ENCODE measurements at regions not wholly inside any gene's neighbourhood (a gene's known extent, or its start where the extent isn't known, plus 50 kb on each side); places are given as distances from the start of the nearest gene placed in this dataset.

DNA sequence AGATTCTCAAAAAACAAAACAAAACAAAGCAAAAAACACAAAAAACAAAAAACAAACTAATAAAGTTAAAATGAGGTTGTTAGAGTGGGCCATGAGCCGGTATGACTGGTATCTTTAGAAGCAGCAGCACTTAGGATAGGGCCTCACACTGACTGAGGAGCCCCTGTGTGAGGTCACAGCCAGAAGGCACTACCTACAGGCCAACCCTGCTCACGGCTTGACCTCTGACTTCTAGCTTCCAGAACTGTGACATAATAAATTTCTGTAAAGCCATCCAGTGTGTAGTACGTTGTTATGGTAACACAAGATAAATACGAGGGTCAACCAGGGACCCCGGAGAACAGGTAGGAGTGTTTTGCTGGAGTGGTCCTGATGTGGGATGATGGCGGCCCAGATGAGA lies 629.6 kb downstream of the VRK1 start:
- no peak for TF ChIP-seq CTCF (IDR thresholded peaks at IDR 0.05)
- no peak for TF ChIP-seq POLR2A (IDR thresholded peaks at IDR 0.05)
- TF ChIP-seq POLR2AphosphoS5 (IDR thresholded peaks at IDR 0.05) = no peak

Measured in prostate gland (tissue), 2 donors.